Naive B cell (primary cell): ENCODE measurements at regions not wholly inside any gene's neighbourhood (a gene's known extent, or its start where the extent isn't known, plus 50 kb on each side); places are given as distances from the start of the nearest gene placed in this dataset.

ENCODE experiments used
- ATAC-seq, 2 donors: fragments of 150-1000 bp; cut with Tn5 transposase; 2 replicates each; pipeline ENCODE4 v1.10.0; 2021; ENCODE audit warnings: low read depth in 2 of 2, mild to moderate bottlenecking in 2 of 2, moderate library complexity in 2 of 2
- DNase-seq: peaks from one replicate; pipeline ENCODE4 v3.0.0; 2022
- H3K27ac Mint-ChIP-seq, 6 donors: one replicate each; pipeline ENCODE4 v1.8.0; 2020 to 2022; ENCODE audit warnings: mild to moderate bottlenecking in 6 of 6, mixed read lengths in 6 of 6, moderate library complexity in 5 of 6, inconsistent platforms in 2 of 6
- H3K27me3 Mint-ChIP-seq, 3 donors: one replicate each; pipeline ENCODE4 v1.8.0; 2021 to 2022; ENCODE audit warnings: mixed read lengths in 3 of 3, mild to moderate bottlenecking in 1 of 3
- H3K36me3 Mint-ChIP-seq, 2 donors: one replicate each; pipeline ENCODE4 v1.8.0; 2020 to 2022; ENCODE audit warnings: mixed read lengths in 2 of 2, inconsistent platforms in 1 of 2, mild to moderate bottlenecking in 1 of 2
- H3K4me1 Mint-ChIP-seq, 3 donors: one replicate each; pipeline ENCODE4 v1.8.0; 2020 to 2022; ENCODE audit warnings: mixed read lengths in 3 of 3, inconsistent platforms in 1 of 3, mild to moderate bottlenecking in 1 of 3, moderate library complexity in 1 of 3
- H3K4me3 Mint-ChIP-seq, 8 donors: one replicate each; pipeline ENCODE4 v1.8.0; 2020 to 2022; ENCODE audit warnings: mild to moderate bottlenecking in 8 of 8, mixed read lengths in 8 of 8, moderate library complexity in 8 of 8, inconsistent platforms in 2 of 8
- H3K9me3 Mint-ChIP-seq, 7 donors: one replicate each; pipeline ENCODE4 v1.8.0; 2020 to 2022; ENCODE audit warnings: mixed read lengths in 7 of 7, mild to moderate bottlenecking in 5 of 7, inconsistent platforms in 2 of 7, moderate library complexity in 1 of 7

- Mint-ChIP-seq H3K27ac (no peak overlapping the region), H3K9me3 (peaks cover 0 to 5% (median 2%) of the 10 kb centered on the region in 7 donors), H3K36me3 (no peaks in the 10 kb centered on the region), H3K4me3 (no peak overlapping the region), H3K4me1 (no peaks in the 10 kb centered on the region), H3K27me3 (peaks cover 0 to 13% (median 6%) of the 10 kb centered on the region in 3 donors)
- ATAC-seq = no peak
- DNase-seq = no peak
These were observed 318.6 kb downstream of the SS18 start for GRCh38 chr18:25771796-25772195.

- no peak overlapping the region for H3K4me3 Mint-ChIP-seq
- no peak for ATAC-seq
- H3K27ac Mint-ChIP-seq = no peak overlapping the region
- H3K27me3 Mint-ChIP-seq = peaks cover 0 to 10% (median 6%) of the 10 kb centered on the region in 3 donors
- H3K4me1 Mint-ChIP-seq = no peaks in the 10 kb centered on the region
- H3K36me3 Mint-ChIP-seq = no peaks in the 10 kb centered on the region
- DNase-seq = no peak
- peaks cover 0 to 5% (median 0%) of the 10 kb centered on the region in 7 donors for H3K9me3 Mint-ChIP-seq
These were observed 325.6 kb downstream of the SS18 start for GRCh38 chr18:25764777-25765176.

- H3K4me3 Mint-ChIP-seq = no peak overlapping the region
- no peaks in the 10 kb centered on the region for H3K36me3 Mint-ChIP-seq
- ATAC-seq (no peak), DNase-seq (no peak)
- no peaks in the 10 kb centered on the region for H3K4me1 Mint-ChIP-seq
- no peaks in the 10 kb centered on the region for H3K9me3 Mint-ChIP-seq
- H3K27ac Mint-ChIP-seq = no peak overlapping the region
- peaks cover 0 to 4% (median 0%) of the 10 kb centered on the region in 3 donors for H3K27me3 Mint-ChIP-seq
These were observed 331.3 kb downstream of the SS18 start for GRCh38 chr18:25759111-25759510.

DNA sequence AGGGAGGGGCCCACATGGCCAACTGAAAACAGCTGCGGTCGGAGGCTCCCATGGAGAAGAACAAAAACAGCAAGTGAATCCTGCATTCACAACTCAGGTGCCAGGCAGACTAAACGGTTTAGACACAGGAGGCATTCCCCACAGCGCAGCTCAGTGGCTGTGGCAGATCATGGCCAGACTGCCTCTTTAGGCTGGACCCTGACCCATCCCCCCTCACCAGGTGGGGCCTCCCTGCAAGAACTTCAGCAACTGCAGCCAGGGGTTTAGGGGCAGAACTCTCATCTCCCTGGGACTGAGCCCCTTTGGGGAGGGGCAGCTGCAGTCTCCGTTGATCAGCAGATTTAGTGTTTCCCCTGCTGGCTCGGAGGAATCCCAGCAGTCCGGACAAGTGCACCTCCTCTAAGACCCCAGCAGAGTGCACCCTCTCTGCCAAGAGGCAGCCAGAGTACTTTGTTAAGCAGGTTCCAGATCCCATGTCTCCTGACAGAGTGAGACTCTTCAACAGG, 346.7 kb downstream of the SS18 start:
- no peak for DNase-seq
- Mint-ChIP-seq H3K9me3 (peaks cover 0 to 33% (median 13%) of the 10 kb centered on the region in 7 donors), H3K27me3 (peaks cover 9 to 17% (median 9%) of the 10 kb centered on the region in 3 donors), H3K36me3 (no peaks in the 10 kb centered on the region), H3K4me1 (no peaks in the 10 kb centered on the region), H3K4me3 (no peak overlapping the region), H3K27ac (peak overlapping the region in 1 of 6 donors; percentile 16)
- ATAC-seq = no peak

DNA sequence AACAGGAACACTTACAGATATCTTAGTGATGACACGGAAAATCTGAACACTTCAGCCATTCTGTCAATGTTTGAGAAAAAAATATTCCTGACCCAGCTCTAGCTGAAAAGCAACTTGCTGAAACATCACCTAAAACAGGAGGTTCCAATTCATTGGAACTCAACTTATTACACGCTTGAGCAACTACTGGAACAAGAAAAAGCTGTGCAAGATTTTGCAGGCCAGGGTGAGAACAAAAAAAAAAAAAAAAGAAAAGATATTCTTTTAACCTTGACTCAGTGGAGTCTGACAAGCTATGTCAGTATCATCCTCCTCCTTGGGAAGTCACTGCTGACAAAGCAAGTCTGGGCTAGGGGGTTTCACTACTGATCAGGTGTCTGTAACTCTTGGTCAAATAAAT, 351.0 kb downstream of the SS18 start:
- H3K36me3 Mint-ChIP-seq = no peaks in the 10 kb centered on the region
- peaks cover 0 to under 1% (median 0%) of the 10 kb centered on the region in 7 donors for H3K9me3 Mint-ChIP-seq
- DNase-seq (no peak), ATAC-seq (no peak)
- H3K4me1 Mint-ChIP-seq = no peaks in the 10 kb centered on the region
- no peak overlapping the region for H3K4me3 Mint-ChIP-seq
- H3K27me3 Mint-ChIP-seq = peaks cover 9 to 19% (median 16%) of the 10 kb centered on the region in 3 donors
- no peak overlapping the region for H3K27ac Mint-ChIP-seq

GRCh38 chr18:25737710-25738311, 352.6 kb downstream of the SS18 start:
- Mint-ChIP-seq H3K4me1 (no peaks in the 10 kb centered on the region), H3K27ac (no peak overlapping the region), H3K36me3 (no peaks in the 10 kb centered on the region), H3K27me3 (peaks cover 13 to 18% (median 15%) of the 10 kb centered on the region in 3 donors), H3K9me3 (no peaks in the 10 kb centered on the region), H3K4me3 (no peak overlapping the region)
- DNase-seq (no peak), ATAC-seq (no peak)

GRCh38 chr18:25736516-25736915, 353.9 kb downstream of the SS18 start:
- Mint-ChIP-seq H3K27me3 (peaks cover 8 to 12% (median 9%) of the 10 kb centered on the region in 3 donors), H3K9me3 (no peaks in the 10 kb centered on the region), H3K4me3 (no peak overlapping the region), H3K36me3 (no peaks in the 10 kb centered on the region), H3K4me1 (no peaks in the 10 kb centered on the region), H3K27ac (no peak overlapping the region)
- DNase-seq (no peak), ATAC-seq (no peak)

- Mint-ChIP-seq H3K36me3 (no peaks in the 10 kb centered on the region), H3K27ac (no peak overlapping the region), H3K4me3 (no peak overlapping the region), H3K9me3 (peaks cover 0 to 10% (median 2%) of the 10 kb centered on the region in 7 donors), H3K4me1 (no peaks in the 10 kb centered on the region), H3K27me3 (peaks cover 8 to 19% (median 9%) of the 10 kb centered on the region in 3 donors)
- ATAC-seq = no peak
- no peak for DNase-seq
These were observed 355.0 kb downstream of the SS18 start for GRCh38 chr18:25735459-25735858.

GRCh38 chr18:25734336-25734735, 356.1 kb downstream of the SS18 start:
- H3K27ac Mint-ChIP-seq = no peak overlapping the region
- H3K36me3 Mint-ChIP-seq = no peaks in the 10 kb centered on the region
- ATAC-seq = no peak
- H3K9me3 Mint-ChIP-seq = peaks cover 0 to 21% (median 7%) of the 10 kb centered on the region in 7 donors
- H3K4me1 Mint-ChIP-seq = no peaks in the 10 kb centered on the region
- no peak overlapping the region for H3K4me3 Mint-ChIP-seq
- DNase-seq = no peak
- H3K27me3 Mint-ChIP-seq = peaks cover 8 to 26% (median 9%) of the 10 kb centered on the region in 3 donors

GRCh38 chr18:25732862-25733261, 357.6 kb downstream of the SS18 start:
- peaks cover 9 to 25% (median 10%) of the 10 kb centered on the region in 3 donors for H3K27me3 Mint-ChIP-seq
- no peak overlapping the region for H3K27ac Mint-ChIP-seq
- H3K9me3 Mint-ChIP-seq = peaks cover 0 to 24% (median 7%) of the 10 kb centered on the region in 7 donors

DNA sequence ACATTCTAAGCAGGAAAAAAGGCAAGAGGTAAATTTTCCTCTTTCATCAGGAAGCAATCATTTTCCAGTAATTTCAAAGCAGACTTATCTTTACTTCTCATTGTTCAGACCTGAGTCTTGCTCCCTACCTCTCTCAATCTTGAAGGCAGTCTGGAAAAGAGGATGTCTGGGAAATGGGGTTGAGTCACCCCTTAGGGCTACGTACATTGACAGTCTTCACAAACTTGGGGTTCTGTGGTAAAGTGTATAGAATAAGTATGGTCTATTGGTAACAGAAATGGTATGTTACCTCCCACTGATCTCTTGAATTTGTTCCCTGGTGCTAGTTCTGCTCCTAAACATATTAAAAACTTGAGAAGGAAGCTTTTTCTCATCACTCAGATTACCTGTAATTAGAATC, 361.3 kb downstream of the SS18 start:
- Mint-ChIP-seq H3K4me1 (no peaks in the 10 kb centered on the region), H3K27ac (no peak overlapping the region), H3K4me3 (no peak overlapping the region), H3K27me3 (peaks cover 11 to 32% (median 17%) of the 10 kb centered on the region in 3 donors), H3K36me3 (no peaks in the 10 kb centered on the region), H3K9me3 (peaks cover 0 to 24% (median 7%) of the 10 kb centered on the region in 7 donors)
- DNase-seq (no peak), ATAC-seq (no peak)

More at GRCh38 chr18:25732862-25733261, 357.6 kb downstream of the SS18 start:
- ATAC-seq = no peak
- no peaks in the 10 kb centered on the region for H3K4me1 Mint-ChIP-seq
- H3K4me3 Mint-ChIP-seq = no peak overlapping the region
- no peak for DNase-seq
- H3K36me3 Mint-ChIP-seq = no peaks in the 10 kb centered on the region

GRCh38 chr18:25727281-25727985, 363.0 kb downstream of the SS18 start:
- peaks cover 8 to 9% of the 10 kb centered on the region in 2 donors for H3K36me3 Mint-ChIP-seq
- no peaks in the 10 kb centered on the region for H3K4me1 Mint-ChIP-seq
- H3K27me3 Mint-ChIP-seq = peaks cover 6 to 32% (median 17%) of the 10 kb centered on the region in 3 donors
- H3K9me3 Mint-ChIP-seq = peaks cover 5 to 37% (median 7%) of the 10 kb centered on the region in 7 donors
- no peak overlapping the region for H3K27ac Mint-ChIP-seq
- DNase-seq (no peak), ATAC-seq (no peak)
- H3K4me3 Mint-ChIP-seq = no peak overlapping the region

GRCh38 chr18:25726298-25726697, 364.1 kb downstream of the SS18 start:
- H3K27me3 Mint-ChIP-seq = peaks cover 6 to 32% (median 17%) of the 10 kb centered on the region in 3 donors
- peaks cover 8 to 9% of the 10 kb centered on the region in 2 donors for H3K36me3 Mint-ChIP-seq
- DNase-seq (no peak), ATAC-seq (no peak)
- H3K4me1 Mint-ChIP-seq = no peaks in the 10 kb centered on the region
- peaks cover 5 to 35% (median 9%) of the 10 kb centered on the region in 7 donors for H3K9me3 Mint-ChIP-seq
- no peak overlapping the region for H3K27ac Mint-ChIP-seq
- no peak overlapping the region for H3K4me3 Mint-ChIP-seq

DNA sequence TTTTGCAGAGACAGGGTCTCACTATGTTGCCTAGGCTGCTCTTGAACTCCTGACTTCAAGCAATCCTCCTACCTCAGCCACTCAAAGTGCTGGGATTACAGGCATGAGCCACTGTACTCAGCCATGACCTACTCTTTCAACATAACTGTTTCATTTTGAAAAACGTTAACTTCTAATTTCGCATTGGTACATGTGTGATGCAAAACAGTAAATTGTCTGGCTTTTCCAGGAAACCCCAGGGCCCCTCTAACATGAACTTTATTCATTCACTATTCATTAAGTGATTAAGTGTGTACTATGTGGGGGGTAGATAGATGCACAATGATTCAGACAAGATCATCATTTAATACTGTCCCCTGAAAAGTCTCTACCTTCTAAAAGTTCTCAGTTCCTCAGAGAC, 364.9 kb downstream of the SS18 start:
- DNase-seq (no peak), ATAC-seq (no peak)
- Mint-ChIP-seq H3K27ac (no peak overlapping the region), H3K36me3 (peaks cover 8 to 9% of the 10 kb centered on the region in 2 donors), H3K9me3 (peaks cover 2 to 32% (median 12%) of the 10 kb centered on the region in 7 donors), H3K27me3 (peaks cover 6 to 26% (median 17%) of the 10 kb centered on the region in 3 donors), H3K4me3 (no peak overlapping the region), H3K4me1 (no peaks in the 10 kb centered on the region)
